ENCODE measurements at regions not wholly inside any gene's neighbourhood (a gene's known extent, or its start where the extent isn't known, plus 50 kb on each side); places are given as distances from the start of the nearest gene placed in this dataset.

GRCh38 chr4:125975861-125976397 lies 661.2 kb downstream of the FAT4 start:
- DNase-seq = no peak

- no peak for DNase-seq
Observed at GRCh38 chr4:125979950-125980349, 665.2 kb downstream of the FAT4 start.

- no peak for DNase-seq
Observed at GRCh38 chr4:125983168-125983567, 668.4 kb downstream of the FAT4 start.

- no peak for DNase-seq
Observed at GRCh38 chr4:125985856-125986255, 671.1 kb downstream of the FAT4 start.

- no peak for DNase-seq
Observed at GRCh38 chr4:125986307-125986706, 671.6 kb downstream of the FAT4 start.

GRCh38 chr4:125988464-125988863 lies 673.7 kb downstream of the FAT4 start:
- no peak for DNase-seq

GRCh38 chr4:125991398-125991797 lies 676.6 kb downstream of the FAT4 start:
- DNase-seq = no peak

GRCh38 chr4:125992891-125993290 lies 678.1 kb downstream of the FAT4 start:
- no peak for DNase-seq

- no peak for DNase-seq
Observed at GRCh38 chr4:125994024-125994423, 679.3 kb downstream of the FAT4 start.

- DNase-seq = no peak
Observed at GRCh38 chr4:125994430-125994829, 679.7 kb downstream of the FAT4 start.

GRCh38 chr4:126004941-126005340 lies 690.2 kb downstream of the FAT4 start:
- DNase-seq = no peak

GRCh38 chr4:126007142-126007541 lies 692.4 kb downstream of the FAT4 start:
- DNase-seq = no peak

GRCh38 chr4:126012691-126013290 lies 698.0 kb downstream of the FAT4 start:
- no peak for DNase-seq

GRCh38 chr4:126018274-126018673 lies 703.5 kb downstream of the FAT4 start:
- DNase-seq = no peak

- DNase-seq = no peak
Observed at GRCh38 chr4:126023896-126024295, 709.1 kb downstream of the FAT4 start.

GRCh38 chr4:126027601-126028000 lies 712.8 kb downstream of the FAT4 start:
- DNase-seq = no peak

GRCh38 chr4:126028876-126029275 lies 714.1 kb downstream of the FAT4 start:
- DNase-seq = no peak

GRCh38 chr4:126037231-126037630 lies 722.5 kb downstream of the FAT4 start:
- DNase-seq = no peak

- no peak for DNase-seq
Observed at GRCh38 chr4:126038502-126039144, 723.9 kb downstream of the FAT4 start.

GRCh38 chr4:126046081-126046614 lies 731.4 kb downstream of the FAT4 start:
- no peak for DNase-seq

- DNase-seq = no peak
Observed at GRCh38 chr4:126047114-126047513, 732.4 kb downstream of the FAT4 start.

- no peak for DNase-seq
Observed at GRCh38 chr4:126051689-126052424, 737.1 kb downstream of the FAT4 start.

GRCh38 chr4:126056116-126056650 lies 741.4 kb downstream of the FAT4 start:
- DNase-seq = no peak

Measured in NCI-H1694 treated with DMSO at 0.1 percent for 48 hours (cell line).